Muscle of leg (tissue), 3 donors: ENCODE measurements at regions not wholly inside any gene's neighbourhood (a gene's known extent, or its start where the extent isn't known, plus 50 kb on each side); places are given as distances from the start of the nearest gene placed in this dataset.

ENCODE experiments used
- DNase-seq: peaks from one replicate; pipeline ENCODE4 v3.0.0; 2013
- H3K27ac ChIP-seq: one replicate; pipeline ENCODE4 v1.5.1; 2013; ENCODE audit warnings: mild to moderate bottlenecking, low read length, control low read depth
- H3K27me3 ChIP-seq: one replicate; pipeline ENCODE4 v1.6.1; 2013; ENCODE audit warnings: low read length; ENCODE audit not compliant: control insufficient read depth, insufficient read depth
- H3K36me3 ChIP-seq: one replicate; pipeline ENCODE4 v1.6.1; 2013; ENCODE audit warnings: low read length; ENCODE audit not compliant: control insufficient read depth, insufficient read depth
- H3K4me1 ChIP-seq: one replicate; pipeline ENCODE4 v1.6.1; 2013; ENCODE audit warnings: low read length; ENCODE audit not compliant: control insufficient read depth, insufficient read depth
- H3K4me3 ChIP-seq: one replicate; pipeline ENCODE4 v1.5.1; 2013; ENCODE audit warnings: low read length, control low read depth
- H3K9me3 ChIP-seq: replicated peaks from 2 replicates; pipeline ENCODE4 v1.6.1; 2013; ENCODE audit warnings: low read depth, low read length; ENCODE audit not compliant: control insufficient read depth
- WGBS: methylation state at CpG from one replicate; pipeline ENCODE4 v1.1.5; 2013; ENCODE audit warnings: missing lambda C conversion rate; ENCODE audit not compliant: insufficient coverage; 5-methylcytosine and 5-hydroxymethylcytosine counted together

- no peak overlapping the region for H3K4me3 ChIP-seq
- DNase-seq, result peak; percentile 47
- H3K27me3 ChIP-seq, result no peaks in the 10 kb centered on the region
- no peaks in the 10 kb centered on the region for H3K4me1 ChIP-seq
- 17% methylated on average over 1 of the region's 4 CpGs for whole genome bisulfite sequencing
- H3K27ac ChIP-seq, result no peak overlapping the region
- H3K9me3 ChIP-seq, result no peaks in the 10 kb centered on the region
- no peaks in the 10 kb centered on the region for H3K36me3 ChIP-seq
These were observed 445.3 kb upstream of the ROBO1 start for GRCh38 chr3:80213086-80213485.

GRCh38 chr3:80192936-80193335, 425.1 kb upstream of the ROBO1 start:
- Histone ChIP-seq H3K4me3 (no peak overlapping the region), H3K27me3 (no peaks in the 10 kb centered on the region), H3K4me1 (no peaks in the 10 kb centered on the region), H3K27ac (no peak overlapping the region), H3K9me3 (no peaks in the 10 kb centered on the region), H3K36me3 (no peaks in the 10 kb centered on the region)
- no CpG with 5 or more reads among the region's 3 CpGs for WGBS
- DNase-seq, result no peak

- no peaks in the 10 kb centered on the region for H3K4me1 ChIP-seq
- H3K9me3 ChIP-seq, result no peaks in the 10 kb centered on the region
- H3K4me3 ChIP-seq, result no peak overlapping the region
- no peak overlapping the region for H3K27ac ChIP-seq
- WGBS, result no CpG with 5 or more reads among the region's 3 CpGs
- no peaks in the 10 kb centered on the region for H3K27me3 ChIP-seq
- peak; percentile 65 for DNase-seq
- no peaks in the 10 kb centered on the region for H3K36me3 ChIP-seq
These were observed 422.3 kb upstream of the ROBO1 start for GRCh38 chr3:80190051-80190450.

GRCh38 chr3:80187981-80188380, 420.2 kb upstream of the ROBO1 start:
- no peaks in the 10 kb centered on the region for H3K36me3 ChIP-seq
- H3K4me1 ChIP-seq, result no peaks in the 10 kb centered on the region
- no CpG with 5 or more reads among the region's 2 CpGs for WGBS
- no peak for DNase-seq
- no peaks in the 10 kb centered on the region for H3K27me3 ChIP-seq
- no peak overlapping the region for H3K4me3 ChIP-seq
- H3K9me3 ChIP-seq, result no peaks in the 10 kb centered on the region
- no peak overlapping the region for H3K27ac ChIP-seq

- H3K27ac ChIP-seq, result no peak overlapping the region
- H3K9me3 ChIP-seq, result no peaks in the 10 kb centered on the region
- H3K27me3 ChIP-seq, result no peaks in the 10 kb centered on the region
- no CpG with 5 or more reads among the region's 3 CpGs for WGBS
- H3K36me3 ChIP-seq, result no peaks in the 10 kb centered on the region
- H3K4me3 ChIP-seq, result no peak overlapping the region
- peak; percentile 49 for DNase-seq
- H3K4me1 ChIP-seq, result no peaks in the 10 kb centered on the region
These were observed 392.2 kb upstream of the ROBO1 start for GRCh38 chr3:80159990-80160506.

GRCh38 chr3:80158332-80158731, 390.5 kb upstream of the ROBO1 start:
- no CpG with 5 or more reads among the region's 3 CpGs for WGBS

GRCh38 chr3:80157546-80157945, 389.7 kb upstream of the ROBO1 start:
- Histone ChIP-seq H3K4me1 (no peaks in the 10 kb centered on the region), H3K27me3 (no peaks in the 10 kb centered on the region), H3K27ac (no peak overlapping the region), H3K9me3 (no peaks in the 10 kb centered on the region), H3K36me3 (no peaks in the 10 kb centered on the region), H3K4me3 (no peak overlapping the region)
- no CpG with 5 or more reads among the region's 2 CpGs for WGBS
- DNase-seq, result peak; percentile 23

More at GRCh38 chr3:80158332-80158731, 390.5 kb upstream of the ROBO1 start:
- DNase-seq, result no peak
- Histone ChIP-seq H3K36me3 (no peaks in the 10 kb centered on the region), H3K27ac (no peak overlapping the region), H3K4me3 (no peak overlapping the region), H3K27me3 (no peaks in the 10 kb centered on the region), H3K4me1 (no peaks in the 10 kb centered on the region), H3K9me3 (no peaks in the 10 kb centered on the region)

- Histone ChIP-seq H3K27ac (no peak overlapping the region), H3K27me3 (no peaks in the 10 kb centered on the region), H3K36me3 (no peaks in the 10 kb centered on the region), H3K4me3 (no peak overlapping the region), H3K9me3 (no peaks in the 10 kb centered on the region), H3K4me1 (no peaks in the 10 kb centered on the region)
- no peak for DNase-seq
- no CpG with 5 or more reads among the region's 3 CpGs for WGBS
These were observed 384.9 kb upstream of the ROBO1 start for GRCh38 chr3:80152692-80153091.

- no peak for DNase-seq
- Histone ChIP-seq H3K4me3 (no peak overlapping the region), H3K36me3 (no peaks in the 10 kb centered on the region), H3K27me3 (no peaks in the 10 kb centered on the region), H3K27ac (no peak overlapping the region), H3K9me3 (peaks cover 2% of the 10 kb centered on the region), H3K4me1 (no peaks in the 10 kb centered on the region)
- WGBS, result no CpG with 5 or more reads among the region's 4 CpGs
These were observed 374.9 kb upstream of the ROBO1 start for GRCh38 chr3:80142714-80143113.

GRCh38 chr3:80141557-80141956, 373.8 kb upstream of the ROBO1 start:
- no peaks in the 10 kb centered on the region for H3K36me3 ChIP-seq
- H3K9me3 ChIP-seq, result no peaks in the 10 kb centered on the region
- no CpG with 5 or more reads among the region's 2 CpGs for WGBS
- H3K4me1 ChIP-seq, result no peaks in the 10 kb centered on the region
- no peak for DNase-seq
- H3K27ac ChIP-seq, result no peak overlapping the region
- H3K27me3 ChIP-seq, result no peaks in the 10 kb centered on the region
- no peak overlapping the region for H3K4me3 ChIP-seq

- Histone ChIP-seq H3K4me3 (no peak overlapping the region), H3K4me1 (no peaks in the 10 kb centered on the region), H3K36me3 (no peaks in the 10 kb centered on the region), H3K9me3 (no peaks in the 10 kb centered on the region), H3K27me3 (no peaks in the 10 kb centered on the region), H3K27ac (no peak overlapping the region)
- no peak for DNase-seq
- WGBS, result 75% methylated on average over 1 of the region's 3 CpGs
These were observed 348.5 kb upstream of the ROBO1 start for GRCh38 chr3:80116281-80116680.
